Chondrocyte (in vitro differentiated cells): ENCODE measurements at regions not wholly inside any gene's neighbourhood (a gene's known extent, or its start where the extent isn't known, plus 50 kb on each side); places are given as distances from the start of the nearest gene placed in this dataset.

Experiments used
- DNase-seq: peaks from one replicate; pipeline ENCODE4 v3.0.0; 2021; ENCODE audit warnings: mixed read lengths, low spot score
- H3K27ac Mint-ChIP-seq: one replicate; pipeline ENCODE4 v1.8.0; 2021; ENCODE audit warnings: mild to moderate bottlenecking, moderate library complexity, mixed read lengths; ENCODE audit not compliant: unreplicated experiment
- H3K27me3 Mint-ChIP-seq: 2 replicates; pipeline ENCODE4 v1.8.0; 2021; ENCODE audit warnings: low read depth, mixed read lengths
- H3K36me3 Mint-ChIP-seq: 2 replicates; pipeline ENCODE4 v1.8.0; 2021; ENCODE audit warnings: low read depth, mixed read lengths
- H3K4me1 Mint-ChIP-seq: 2 replicates; pipeline ENCODE4 v1.8.0; 2021; ENCODE audit warnings: low read depth, mild to moderate bottlenecking, mixed read lengths
- H3K4me3 Mint-ChIP-seq: one replicate; pipeline ENCODE4 v1.8.0; 2021; ENCODE audit warnings: mild to moderate bottlenecking, moderate library complexity, mixed read lengths; ENCODE audit not compliant: unreplicated experiment
- H3K9me3 Mint-ChIP-seq: 2 replicates; pipeline ENCODE4 v1.8.0; 2021; ENCODE audit warnings: low read depth, mixed read lengths
- TF ChIP-seq, protein P1 (sequence below): fragments of 200-600 bp; sonication (generic); IDR thresholded peaks from 2 replicates; pipeline ENCODE4 v1.5.0; 2021; ENCODE audit warnings: antibody characterized with exemption, mild to moderate bottlenecking, moderate library complexity

DNA sequence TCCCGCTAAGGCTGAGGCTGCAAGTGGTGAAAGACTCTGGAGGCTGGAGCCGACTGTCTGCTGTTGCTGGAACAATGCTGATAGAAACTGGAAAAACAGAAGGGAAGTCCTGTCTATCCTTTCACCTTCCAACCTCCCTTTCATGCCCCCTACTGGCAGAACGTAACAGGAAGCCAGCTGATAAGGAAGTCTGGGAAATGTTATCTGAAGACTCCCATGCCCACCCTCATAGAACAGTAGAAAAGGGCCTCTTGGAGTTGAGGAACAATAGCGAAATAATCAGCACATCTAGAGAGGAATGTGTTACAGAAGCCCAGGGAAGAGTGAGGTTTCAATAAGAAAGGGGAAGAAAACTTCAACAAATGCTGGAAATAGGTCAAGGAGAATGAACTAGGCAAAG, 117.1 kb upstream of the DKK2 start:
- TF ChIP-seq, protein P1, sequence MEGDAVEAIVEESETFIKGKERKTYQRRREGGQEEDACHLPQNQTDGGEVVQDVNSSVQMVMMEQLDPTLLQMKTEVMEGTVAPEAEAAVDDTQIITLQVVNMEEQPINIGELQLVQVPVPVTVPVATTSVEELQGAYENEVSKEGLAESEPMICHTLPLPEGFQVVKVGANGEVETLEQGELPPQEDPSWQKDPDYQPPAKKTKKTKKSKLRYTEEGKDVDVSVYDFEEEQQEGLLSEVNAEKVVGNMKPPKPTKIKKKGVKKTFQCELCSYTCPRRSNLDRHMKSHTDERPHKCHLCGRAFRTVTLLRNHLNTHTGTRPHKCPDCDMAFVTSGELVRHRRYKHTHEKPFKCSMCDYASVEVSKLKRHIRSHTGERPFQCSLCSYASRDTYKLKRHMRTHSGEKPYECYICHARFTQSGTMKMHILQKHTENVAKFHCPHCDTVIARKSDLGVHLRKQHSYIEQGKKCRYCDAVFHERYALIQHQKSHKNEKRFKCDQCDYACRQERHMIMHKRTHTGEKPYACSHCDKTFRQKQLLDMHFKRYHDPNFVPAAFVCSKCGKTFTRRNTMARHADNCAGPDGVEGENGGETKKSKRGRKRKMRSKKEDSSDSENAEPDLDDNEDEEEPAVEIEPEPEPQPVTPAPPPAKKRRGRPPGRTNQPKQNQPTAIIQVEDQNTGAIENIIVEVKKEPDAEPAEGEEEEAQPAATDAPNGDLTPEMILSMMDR = peak; percentile 66
- H3K27ac Mint-ChIP-seq = peak overlapping the region; percentile 64
- no peaks in the 10 kb centered on the region for H3K27me3 Mint-ChIP-seq
- no peak overlapping the region for H3K4me3 Mint-ChIP-seq
- H3K9me3 Mint-ChIP-seq = no peaks in the 10 kb centered on the region
- DNase-seq = no peak
- H3K4me1 Mint-ChIP-seq = peaks cover 63% of the 10 kb centered on the region
- no peaks in the 10 kb centered on the region for H3K36me3 Mint-ChIP-seq

DNA sequence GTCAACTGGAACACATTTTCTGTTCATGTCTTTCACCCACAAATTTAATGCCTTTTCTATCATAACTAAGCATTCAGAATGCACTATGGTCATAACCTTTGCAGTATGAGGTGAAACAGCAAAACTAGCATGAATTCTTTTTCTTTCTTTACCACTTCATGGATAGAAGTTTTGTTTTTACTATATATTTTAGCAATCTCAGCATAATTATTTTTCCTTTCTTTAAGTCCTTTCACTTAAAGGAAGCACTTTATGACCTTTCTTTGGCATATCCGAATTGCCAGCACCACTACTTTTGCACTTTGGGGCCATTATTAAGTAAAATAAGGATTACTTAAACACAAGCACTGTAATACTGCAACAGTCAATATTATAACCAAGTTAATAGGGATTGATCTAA, 115.1 kb upstream of the DKK2 start:
- Mint-ChIP-seq H3K27me3 (no peaks in the 10 kb centered on the region), H3K27ac (no peak overlapping the region), H3K36me3 (no peaks in the 10 kb centered on the region), H3K4me1 (peaks cover 67% of the 10 kb centered on the region), H3K4me3 (no peak overlapping the region), H3K9me3 (no peaks in the 10 kb centered on the region)
- TF ChIP-seq, protein P1 = no peak
- DNase-seq = no peak

DNA sequence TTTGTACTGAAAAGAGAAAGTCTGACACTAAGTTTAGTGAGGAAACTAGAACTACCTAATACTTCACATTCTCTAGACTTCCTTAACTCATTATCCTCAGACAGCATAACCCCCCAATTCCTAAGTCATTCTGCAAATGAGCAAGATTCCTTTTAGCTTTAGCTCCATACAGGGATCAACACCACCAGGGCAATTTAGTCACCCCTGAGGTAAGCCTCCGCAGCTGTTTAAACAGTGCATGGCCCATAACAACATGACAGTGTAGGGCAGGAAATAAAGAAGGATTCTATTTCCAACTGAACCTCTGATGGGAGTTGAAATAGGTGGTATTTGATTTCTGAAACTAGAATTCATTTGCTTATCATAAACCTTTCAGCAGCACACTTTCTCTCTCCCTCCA, 112.8 kb upstream of the DKK2 start:
- Mint-ChIP-seq H3K27ac (peak overlapping the region; percentile 57), H3K4me1 (peaks cover 49% of the 10 kb centered on the region), H3K36me3 (no peaks in the 10 kb centered on the region), H3K9me3 (peaks cover 2% of the 10 kb centered on the region), H3K27me3 (no peaks in the 10 kb centered on the region), H3K4me3 (no peak overlapping the region)
- DNase-seq = no peak
- TF ChIP-seq, protein P1 = no peak

DNA sequence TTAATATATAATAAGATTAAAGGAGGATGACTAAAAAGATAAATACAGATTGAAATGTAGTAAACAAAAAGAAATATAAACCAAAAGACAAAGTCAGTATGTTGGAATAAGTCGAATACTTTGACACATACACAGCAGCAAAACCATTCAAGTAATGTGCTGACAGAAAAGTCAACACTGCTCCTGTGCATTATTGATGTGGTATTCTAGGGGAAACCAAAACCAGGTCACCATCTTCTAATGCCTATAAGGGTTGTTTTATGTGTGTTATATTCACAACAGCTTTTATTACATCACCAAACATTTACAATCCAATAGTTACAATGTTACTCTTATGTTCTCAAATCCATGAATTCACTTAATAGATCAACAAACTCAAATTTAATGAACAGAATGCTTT, 111.8 kb upstream of the DKK2 start:
- DNase-seq = no peak
- TF ChIP-seq, protein P1 = no peak
- no peak overlapping the region for H3K27ac Mint-ChIP-seq
- peaks cover 2% of the 10 kb centered on the region for H3K9me3 Mint-ChIP-seq
- no peaks in the 10 kb centered on the region for H3K27me3 Mint-ChIP-seq
- H3K36me3 Mint-ChIP-seq = no peaks in the 10 kb centered on the region
- peaks cover 41% of the 10 kb centered on the region for H3K4me1 Mint-ChIP-seq
- H3K4me3 Mint-ChIP-seq = no peak overlapping the region

DNA sequence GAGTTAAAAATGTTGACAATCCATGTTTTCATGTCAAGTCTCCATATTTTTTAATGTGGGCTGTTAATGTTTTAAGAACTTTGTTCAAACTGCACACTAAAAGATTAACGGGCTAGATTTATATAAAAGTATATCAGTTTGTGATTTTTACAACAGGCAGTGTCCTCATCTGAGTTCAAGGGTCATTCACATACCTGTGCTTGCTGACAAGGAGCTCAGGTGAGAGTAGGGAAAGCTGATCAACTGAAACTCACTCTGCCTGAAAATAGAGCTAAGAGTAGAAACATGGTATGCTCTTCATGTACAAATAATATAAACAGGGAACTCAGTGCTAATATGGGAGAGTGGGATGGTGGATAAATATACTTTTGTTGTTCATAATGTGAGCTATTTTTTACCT, 102.3 kb upstream of the DKK2 start:
- Mint-ChIP-seq H3K36me3 (no peaks in the 10 kb centered on the region), H3K4me3 (no peak overlapping the region), H3K4me1 (peaks cover 14% of the 10 kb centered on the region), H3K27ac (no peak overlapping the region), H3K27me3 (no peaks in the 10 kb centered on the region), H3K9me3 (peaks cover 5% of the 10 kb centered on the region)
- TF ChIP-seq, protein P1 = no peak
- DNase-seq = no peak
